IMR-90 (cell line): ENCODE measurements at regions not wholly inside any gene's neighbourhood (a gene's known extent, or its start where the extent isn't known, plus 50 kb on each side); places are given as distances from the start of the nearest gene placed in this dataset.

ENCODE experiments used
- CEBPB ChIP-seq: IDR thresholded peaks from 2 replicates; pipeline ENCODE4 v1.6.1; 2012; ENCODE audit warnings: low read depth, low read length, improper control_type of control experiment
- POLR2A ChIP-seq: IDR thresholded peaks from 2 replicates; pipeline ENCODE4 v1.6.1; 2012; ENCODE audit warnings: mild to moderate bottlenecking, low read depth, low read length
- RFX5 ChIP-seq: IDR thresholded peaks from 2 replicates; pipeline ENCODE4 v1.8.0; 2012; ENCODE audit warnings: low read depth, mild to moderate bottlenecking, low read length, moderate library complexity
- TF ChIP-seq, protein P1 (sequence below): conservative IDR thresholded peaks from 2 replicates; pipeline ENCODE4 v1.5.1; 2012; ENCODE audit warnings: mild to moderate bottlenecking, low read depth, low read length, improper control_type of control experiment

DNA sequence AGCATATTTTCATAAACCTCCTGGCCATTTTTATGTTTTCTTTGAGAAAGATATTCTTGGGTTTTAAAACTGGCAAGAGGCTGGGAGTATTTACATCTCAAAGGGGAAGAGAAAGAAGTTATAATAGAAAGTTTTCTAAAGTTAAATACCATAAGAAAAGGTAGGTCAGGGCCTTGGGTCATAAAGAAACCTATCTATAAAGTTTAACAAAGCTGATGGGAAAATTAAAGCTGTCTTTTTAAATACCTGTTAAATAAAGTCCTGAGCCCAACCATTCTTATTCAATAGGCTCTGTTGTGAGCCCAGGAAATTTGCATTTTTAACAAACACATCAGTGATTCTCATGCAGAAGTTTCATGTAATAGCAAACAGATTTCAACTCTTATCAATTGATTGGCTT lies 451.8 kb upstream of the INTU start:
- TF ChIP-seq, protein P1, sequence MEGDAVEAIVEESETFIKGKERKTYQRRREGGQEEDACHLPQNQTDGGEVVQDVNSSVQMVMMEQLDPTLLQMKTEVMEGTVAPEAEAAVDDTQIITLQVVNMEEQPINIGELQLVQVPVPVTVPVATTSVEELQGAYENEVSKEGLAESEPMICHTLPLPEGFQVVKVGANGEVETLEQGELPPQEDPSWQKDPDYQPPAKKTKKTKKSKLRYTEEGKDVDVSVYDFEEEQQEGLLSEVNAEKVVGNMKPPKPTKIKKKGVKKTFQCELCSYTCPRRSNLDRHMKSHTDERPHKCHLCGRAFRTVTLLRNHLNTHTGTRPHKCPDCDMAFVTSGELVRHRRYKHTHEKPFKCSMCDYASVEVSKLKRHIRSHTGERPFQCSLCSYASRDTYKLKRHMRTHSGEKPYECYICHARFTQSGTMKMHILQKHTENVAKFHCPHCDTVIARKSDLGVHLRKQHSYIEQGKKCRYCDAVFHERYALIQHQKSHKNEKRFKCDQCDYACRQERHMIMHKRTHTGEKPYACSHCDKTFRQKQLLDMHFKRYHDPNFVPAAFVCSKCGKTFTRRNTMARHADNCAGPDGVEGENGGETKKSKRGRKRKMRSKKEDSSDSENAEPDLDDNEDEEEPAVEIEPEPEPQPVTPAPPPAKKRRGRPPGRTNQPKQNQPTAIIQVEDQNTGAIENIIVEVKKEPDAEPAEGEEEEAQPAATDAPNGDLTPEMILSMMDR: no peak
- no peak for TF ChIP-seq RFX5
- no peak for TF ChIP-seq CEBPB
- TF ChIP-seq POLR2A: no peak
